HepG2 (cell line): ENCODE measurements at regions not wholly inside any gene's neighbourhood (a gene's known extent, or its start where the extent isn't known, plus 50 kb on each side); places are given as distances from the start of the nearest gene placed in this dataset.

Experiments used
- ATAC-seq: fragments of 200-7000 bp; cut with Tn5 transposase; 3 replicates; pipeline ENCODE4 v1.9.1; 2020; ENCODE audit warnings: mild to moderate bottlenecking, moderate library complexity
- BruUV-seq: library from RNA; stranded (reverse); fragments of 400-500 nt; replicated peaks from 2 replicates; lab custom pipeline; 2021; lab: Mats Ljungman, UMichigan
- CTCF ChIA-PET: fragments of 300-600 bp; formaldehyde crosslinking; extraction: SDS; loops from one replicate; lab custom pipeline; 2021; ENCODE audit warnings: low total read pairs, inconsistent platforms, low intra/inter-chr PET ratio; lab: Yijun Ruan, JAX
- POLR2A ChIA-PET: fragments of 350-600 bp; sonication (Branson Sonifier 250); formaldehyde crosslinking; loops from one replicate; lab custom pipeline; 2020; ENCODE audit warnings: antibody characterized with exemption, inconsistent platforms; lab: Yijun Ruan, JAX
- DNase-seq: peaks from one replicate; pipeline ENCODE4 v3.0.0-alpha.2; 2015; ENCODE audit warnings: low spot score
- FAIRE-seq: peaks from 3 replicates; lab custom pipeline; 2011; peaks lifted over from hg19 to GRCh38; lab: Jason Lieb, UNC
- H2AFZ ChIP-seq: one replicate; pipeline ENCODE4 v1.6.1; 2011; ENCODE audit warnings: low read length, inconsistent platforms
- H3K27ac ChIP-seq: fragments of 300-600 bp; 3 replicates; pipeline ENCODE4 v1.8.0; 2011; ENCODE audit warnings: mixed run types, mild to moderate bottlenecking, mixed read lengths, low read length, inconsistent platforms; ENCODE audit not compliant: insufficient read depth; ENCODE audit errors: extremely low read length
- H3K27me3 ChIP-seq, 2 experiments: fragments of 200-600 bp in 1 of 2; 2 replicates in 1 of 2; 3 replicates in 1 of 2; pipeline versions ENCODE4 v1.6.0 to v1.8.0; 2011; ENCODE audit warnings: low read length in 2 of 2, mild to moderate bottlenecking in 2 of 2, moderate library complexity in 2 of 2, inconsistent platforms in 1 of 2; ENCODE audit not compliant: insufficient read depth in 2 of 2, control insufficient read depth in 1 of 2
- H3K36me3 ChIP-seq, 2 experiments: fragments of 200-600 bp in 1 of 2; replicated peaks in 1 of 2; 2 replicates in 1 of 2; 3 replicates in 1 of 2; pipeline versions ENCODE4 v1.5.1 to v1.8.0; 2011; ENCODE audit warnings: low read length in 2 of 2, inconsistent platforms in 1 of 2; ENCODE audit not compliant: insufficient read depth in 2 of 2, control insufficient read depth in 1 of 2
- H3K4me1 ChIP-seq: 2 replicates; pipeline ENCODE4 v1.5.1; 2012; ENCODE audit warnings: low read length, inconsistent platforms; ENCODE audit not compliant: insufficient read depth
- H3K4me2 ChIP-seq: 2 replicates; pipeline ENCODE4 v1.6.0; 2011; ENCODE audit warnings: low read depth, low read length, inconsistent platforms
- H3K4me3 ChIP-seq, 3 experiments: fragments of 200-600 bp in 1 of 3; sonication (generic), shearing (Covaris generic) in 1 of 3; replicated peaks in 1 of 3; 2 replicates each; pipeline ENCODE4 v1.5.1; 2011 to 2016; ENCODE audit warnings: low read length in 3 of 3, inconsistent platforms in 2 of 3, low read depth in 2 of 3, mild to moderate bottlenecking in 2 of 3, control low read depth in 1 of 3, mixed read lengths in 1 of 3; ENCODE audit not compliant: insufficient read depth in 1 of 3
- H3K79me2 ChIP-seq: one replicate; pipeline ENCODE4 v1.6.1; 2011; ENCODE audit warnings: low read length, inconsistent platforms; ENCODE audit not compliant: insufficient read depth
- H3K9ac ChIP-seq: 2 replicates; pipeline ENCODE4 v1.6.0; 2011; ENCODE audit warnings: mild to moderate bottlenecking, low read depth, low read length, inconsistent platforms; ENCODE audit not compliant: insufficient read depth
- H3K9me3 ChIP-seq: 2 replicates; pipeline ENCODE4 v1.5.1; 2012; ENCODE audit warnings: mild to moderate bottlenecking, low read length
- H4K20me1 ChIP-seq: 2 replicates; pipeline ENCODE4 v1.6.0; 2011; ENCODE audit warnings: inconsistent platforms, mild to moderate bottlenecking, low read length, moderate library complexity; ENCODE audit not compliant: insufficient read depth
- ATF2 ChIP-seq: sonication (generic); formaldehyde crosslinking; IDR thresholded peaks from 2 replicates; pipeline ENCODE4 v1.4.0; 2020; ENCODE audit warnings: missing genetic modification reagents
- FOXP1 ChIP-seq, 2 experiments: fragments of 450-650 bp in 1 of 2; IDR thresholded peaks; 2 replicates each; pipeline ENCODE4 v1.6.1; 2017 to 2018; ENCODE audit warnings: antibody characterized with exemption in 1 of 2
- HOXA7 ChIP-seq: sonication (generic); formaldehyde crosslinking; IDR thresholded peaks from 2 replicates; pipeline ENCODE4 v1.8.1; 2022; ENCODE audit warnings: mild to moderate bottlenecking, missing genetic modification reagents, moderate library complexity
- KAT2B ChIP-seq: fragments of 150-350 bp; IDR thresholded peaks from 2 replicates; pipeline ENCODE4 v1.6.1; 2014; ENCODE audit warnings: low read depth, low read length, borderline replicate concordance
- NCOA2 ChIP-seq: sonication (generic); formaldehyde crosslinking; IDR thresholded peaks from 2 replicates; pipeline ENCODE4 v1.8.0; 2022; ENCODE audit warnings: inconsistent platforms
- NCOR1 ChIP-seq: fragments of 200-600 bp; sonication (generic); IDR thresholded peaks from 2 replicates; pipeline ENCODE4 v1.7.0; 2017; ENCODE audit warnings: antibody characterized with exemption, low read length, borderline replicate concordance
- PBX2 ChIP-seq: IDR thresholded peaks from 2 replicates; pipeline ENCODE4 v1.6.1; 2016; ENCODE audit warnings: control low read depth
- RCOR2 ChIP-seq: IDR thresholded peaks from 2 replicates; pipeline ENCODE4 v1.6.1; 2016; ENCODE audit warnings: missing biosample characterization, missing genetic modification reagents
- SNAPC2 ChIP-seq: sonication (generic); formaldehyde crosslinking; IDR thresholded peaks from 2 replicates; pipeline ENCODE4 v1.8.1; 2022; ENCODE audit warnings: mild to moderate bottlenecking, missing genetic modification reagents
- SPEN ChIP-seq: sonication (generic); formaldehyde crosslinking; IDR thresholded peaks from 2 replicates; pipeline ENCODE4 v1.5.1; 2020; ENCODE audit warnings: low read depth, mild to moderate bottlenecking, missing genetic modification reagents
- STAG1 ChIP-seq: sonication (generic); formaldehyde crosslinking; IDR thresholded peaks from 2 replicates; pipeline ENCODE4 v1.4.0; 2020; ENCODE audit warnings: missing genetic modification reagents
- ZNF33B ChIP-seq: sonication (generic); formaldehyde crosslinking; IDR thresholded peaks from 2 replicates; pipeline ENCODE4 v1.5.1; 2020; ENCODE audit warnings: mild to moderate bottlenecking, missing genetic modification reagents
- ZNF383 ChIP-seq: sonication (generic); formaldehyde crosslinking; IDR thresholded peaks from 2 replicates; pipeline ENCODE4 v1.4.0; 2020; ENCODE audit warnings: missing genetic modification reagents, mild to moderate bottlenecking, borderline replicate concordance
- ZNF556 ChIP-seq: sonication (generic); formaldehyde crosslinking; IDR thresholded peaks from 2 replicates; pipeline ENCODE4 v1.4.0; 2020; ENCODE audit warnings: mild to moderate bottlenecking, missing genetic modification reagents, borderline replicate concordance
- ZNF670 ChIP-seq: sonication (generic); formaldehyde crosslinking; IDR thresholded peaks from 2 replicates; pipeline ENCODE4 v1.8.0; 2022; ENCODE audit warnings: mild to moderate bottlenecking, missing genetic modification reagents, borderline replicate concordance
- ZNF891 ChIP-seq: sonication (generic); formaldehyde crosslinking; IDR thresholded peaks from 2 replicates; pipeline ENCODE4 v1.5.0; 2020; ENCODE audit warnings: mild to moderate bottlenecking, missing genetic modification reagents
- WGBS: methylation state at CpG from one replicate; pipeline ENCODE4 v1.1.6; 2017; ENCODE audit warnings: low lambda C conversion rate; 5-methylcytosine and 5-hydroxymethylcytosine counted together
- in situ Hi-C: cut with HindIII; loops from 2 replicates; pipeline ENCODE4 v1.10.0; 2017; ENCODE audit warnings: low pct_unique_long_range_greater_than_20kb; ENCODE audit not compliant: extremely low pct_ligation_motif_present
- intact Hi-C: fragments of 100-400 bp; cut with micrococcal nuclease; formaldehyde crosslinking; loops from one replicate; pipeline ENCODE4 v1.10.0; 2022; ENCODE audit not compliant: unreplicated experiment

- ChIA-PET CTCF (no interaction called here), POLR2A (no interaction called here)
- H3K9me3 ChIP-seq, result peaks cover 4% of the 10 kb centered on the region; the same call in 1 of the 2 replicates
- no peak overlapping the region for H3K27ac ChIP-seq
- no TSS peak for BruUV-seq
- TF ChIP-seq RCOR2 (CRISPR knock-in tag), result no peak
- TF ChIP-seq SNAPC2, result no peak
- no peak for TF ChIP-seq ZNF556 (CRISPR knock-in tag)
- no peak for TF ChIP-seq ZNF383 (CRISPR knock-in tag)
- no peak for TF ChIP-seq NCOA2 (CRISPR knock-in tag)
- TF ChIP-seq SPEN (CRISPR knock-in tag), result no peak
- no peak for TF ChIP-seq KAT2B
- TF ChIP-seq HOXA7 (CRISPR knock-in tag), result no peak
- TF ChIP-seq FOXP1 (IDR thresholded peaks at IDR 0.05), result no peak
- TF ChIP-seq FOXP1 (CRISPR knock-in tag; IDR thresholded peaks at IDR 0.05), result no peak
- no peak for TF ChIP-seq STAG1 (CRISPR knock-in tag)
- no peak for TF ChIP-seq ZNF33B (CRISPR knock-in tag)
- no peak for TF ChIP-seq ZNF670 (CRISPR knock-in tag)
- TF ChIP-seq ATF2 (CRISPR knock-in tag), result no peak
- TF ChIP-seq ZNF891 (CRISPR knock-in tag), result no peak
- TF ChIP-seq PBX2 (CRISPR knock-in tag), result no peak
- TF ChIP-seq NCOR1, result no peak
- H2AFZ ChIP-seq, result no peak overlapping the region
- H3K27me3 ChIP-seq, result no peaks in the 10 kb centered on the region; a peak in 1 of 5 replicates
- intact Hi-C loops (no loop called here), in situ Hi-C loops (no loop called here)
- H3K9ac ChIP-seq, result no peak overlapping the region
- H4K20me1 ChIP-seq, result no peaks in the 10 kb centered on the region
- no peaks in the 10 kb centered on the region for H3K36me3 ChIP-seq
- FAIRE-seq, result no peak
- DNase-seq, result no peak
- H3K79me2 ChIP-seq, result no peaks in the 10 kb centered on the region
- H3K4me1 ChIP-seq, result no peaks in the 10 kb centered on the region
- no peak overlapping the region for H3K4me2 ChIP-seq
- under 1% methylated on average over 2 of the region's 2 CpGs for WGBS
- no peak for ATAC-seq
- H3K4me3 ChIP-seq, result no peak overlapping the region
Observed at GRCh38 chr4:32042486-32043247, 1322.5 kb downstream of the PCDH7 start.
